ENCODE measurements at regions not wholly inside any gene's neighbourhood (a gene's known extent, or its start where the extent isn't known, plus 50 kb on each side); places are given as distances from the start of the nearest gene placed in this dataset.

GRCh38 chr17:73865831-73866230 lies 221.6 kb upstream of the SDK2 start:
- 55% methylated on average over 10 of the region's 12 CpGs for WGBS (ENCODE audit: insufficient coverage, low coverage, low lambda C conversion rate, missing lambda C conversion rate)
- Histone ChIP-seq H3K27ac (no peak overlapping the region), H3K27me3 (no peaks in the 10 kb centered on the region), H3K36me3 (no peaks in the 10 kb centered on the region), H3K9me3 (no peaks in the 10 kb centered on the region), H3K4me1 (no peaks in the 10 kb centered on the region), H3K4me3 (no peak overlapping the region)
- intact Hi-C loops (cut with DNase I), result no loop called here
- ATAC-seq (no peak), DNase-seq (no peak)
- TF ChIP-seq CTCF (IDR thresholded peaks at IDR 0.05) (no peak), POLR2A (IDR thresholded peaks at IDR 0.05) (no peak)

GRCh38 chr17:73867056-73867455 lies 222.8 kb upstream of the SDK2 start:
- Histone ChIP-seq H3K27ac (no peak overlapping the region), H3K36me3 (no peaks in the 10 kb centered on the region), H3K27me3 (no peaks in the 10 kb centered on the region), H3K9me3 (no peaks in the 10 kb centered on the region), H3K4me3 (no peak overlapping the region), H3K4me1 (no peaks in the 10 kb centered on the region)
- intact Hi-C loops (cut with DNase I), result no loop called here
- TF ChIP-seq CTCF (IDR thresholded peaks at IDR 0.05) (no peak), POLR2A (IDR thresholded peaks at IDR 0.05) (no peak)
- DNase-seq (no peak), ATAC-seq (no peak)
- 60% methylated on average over 6 of the region's 12 CpGs for WGBS (ENCODE audit: insufficient coverage, low coverage, low lambda C conversion rate, missing lambda C conversion rate)

GRCh38 chr17:73870068-73870467 lies 225.8 kb upstream of the SDK2 start:
- no peak overlapping the region for H3K27ac ChIP-seq
- 80% methylated on average over 6 of the region's 6 CpGs for WGBS (ENCODE audit: insufficient coverage, low coverage, low lambda C conversion rate, missing lambda C conversion rate)
- H3K27me3 ChIP-seq, result no peaks in the 10 kb centered on the region
- H3K4me1 ChIP-seq, result no peaks in the 10 kb centered on the region
- intact Hi-C loops (cut with DNase I), result no loop called here
- H3K36me3 ChIP-seq, result no peaks in the 10 kb centered on the region
- H3K4me3 ChIP-seq, result no peak overlapping the region
- H3K9me3 ChIP-seq, result no peaks in the 10 kb centered on the region
- ATAC-seq, result no peak
- TF ChIP-seq CTCF (IDR thresholded peaks at IDR 0.05) (no peak), POLR2A (IDR thresholded peaks at IDR 0.05) (no peak)
- DNase-seq, result no peak

- DNase-seq, result no peak
- no peak overlapping the region for H3K4me3 ChIP-seq
- H3K4me1 ChIP-seq, result no peaks in the 10 kb centered on the region
- H3K36me3 ChIP-seq, result no peaks in the 10 kb centered on the region
- intact Hi-C loops (cut with DNase I), result no loop called here
- H3K9me3 ChIP-seq, result no peaks in the 10 kb centered on the region
- no peak overlapping the region for H3K27ac ChIP-seq
- TF ChIP-seq CTCF (IDR thresholded peaks at IDR 0.05), result no peak
- 90% methylated on average over 1 of the region's 1 CpG for WGBS (ENCODE audit: insufficient coverage, low coverage, low lambda C conversion rate, missing lambda C conversion rate)
- no peak for ATAC-seq
- H3K27me3 ChIP-seq, result no peaks in the 10 kb centered on the region
Observed at GRCh38 chr17:73870473-73870872, 226.2 kb upstream of the SDK2 start.

- H3K4me1 ChIP-seq, result no peaks in the 10 kb centered on the region
- intact Hi-C loops (cut with DNase I), result no loop called here
- no peaks in the 10 kb centered on the region for H3K27me3 ChIP-seq
- H3K4me3 ChIP-seq, result no peak overlapping the region
- no peak overlapping the region for H3K27ac ChIP-seq
- WGBS (ENCODE audit: insufficient coverage, low coverage, low lambda C conversion rate, missing lambda C conversion rate), result 100% methylated on average over 1 of the region's 3 CpGs
- H3K36me3 ChIP-seq, result no peaks in the 10 kb centered on the region
- ATAC-seq (no peak), DNase-seq (no peak)
- H3K9me3 ChIP-seq, result no peaks in the 10 kb centered on the region
- TF ChIP-seq CTCF (IDR thresholded peaks at IDR 0.05) (no peak), POLR2A (IDR thresholded peaks at IDR 0.05) (no peak)
Observed at GRCh38 chr17:73872816-73873215, 228.6 kb upstream of the SDK2 start.

Measured in right lobe of liver (tissue), 6 donors.